ENCODE measurements at regions not wholly inside any gene's neighbourhood (a gene's known extent, or its start where the extent isn't known, plus 50 kb on each side); places are given as distances from the start of the nearest gene placed in this dataset.

GRCh38 chr2:167675906-167676305, 571.5 kb downstream of the STK39 start:
- Histone ChIP-seq H3K4me3 (no peak overlapping the region), H3K27me3 (ENCODE audit: low read depth) (no peaks in the 10 kb centered on the region), H3K36me3 (no peaks in the 10 kb centered on the region), H3K9me3 (replicated peaks) (peaks cover 15% of the 10 kb centered on the region), H3K27ac (replicated peaks) (no peak overlapping the region), H3K4me1 (no peaks in the 10 kb centered on the region)
- intact Hi-C loops (cut with micrococcal nuclease) = no loop called here
- DNase-seq = no peak
- no peak for TF ChIP-seq CTCF (IDR thresholded peaks at IDR 0.05; ENCODE audit: borderline replicate concordance)

- H3K4me3 ChIP-seq = no peak overlapping the region
- no peak overlapping the region for H3K27ac ChIP-seq (replicated peaks)
- intact Hi-C loops (cut with micrococcal nuclease) = no loop called here
- TF ChIP-seq CTCF (IDR thresholded peaks at IDR 0.05; ENCODE audit: borderline replicate concordance) = no peak
- peaks cover 39% of the 10 kb centered on the region for H3K9me3 ChIP-seq (replicated peaks)
- H3K36me3 ChIP-seq = no peaks in the 10 kb centered on the region
- no peaks in the 10 kb centered on the region for H3K4me1 ChIP-seq
- H3K27me3 ChIP-seq (ENCODE audit: low read depth) = no peaks in the 10 kb centered on the region
- no peak for DNase-seq
Observed at GRCh38 chr2:167670588-167670987, 576.8 kb downstream of the STK39 start.

- intact Hi-C loops (cut with micrococcal nuclease) = no loop called here
- H3K4me3 ChIP-seq = no peak overlapping the region
- H3K4me1 ChIP-seq = no peaks in the 10 kb centered on the region
- H3K9me3 ChIP-seq (replicated peaks) = no peaks in the 10 kb centered on the region
- no peaks in the 10 kb centered on the region for H3K27me3 ChIP-seq (ENCODE audit: low read depth)
- H3K36me3 ChIP-seq = no peaks in the 10 kb centered on the region
- DNase-seq = no peak
- no peak overlapping the region for H3K27ac ChIP-seq (replicated peaks)
- no peak for TF ChIP-seq CTCF (IDR thresholded peaks at IDR 0.05; ENCODE audit: borderline replicate concordance)
Observed at GRCh38 chr2:167653131-167653530, 594.3 kb downstream of the STK39 start.

- no peaks in the 10 kb centered on the region for H3K9me3 ChIP-seq (replicated peaks)
- no peaks in the 10 kb centered on the region for H3K4me1 ChIP-seq
- no peaks in the 10 kb centered on the region for H3K27me3 ChIP-seq (ENCODE audit: low read depth)
- DNase-seq = no peak
- no peak for TF ChIP-seq CTCF (IDR thresholded peaks at IDR 0.05; ENCODE audit: borderline replicate concordance)
- H3K4me3 ChIP-seq = no peak overlapping the region
- intact Hi-C loops (cut with micrococcal nuclease) = no loop called here
- no peak overlapping the region for H3K27ac ChIP-seq (replicated peaks)
- H3K36me3 ChIP-seq = no peaks in the 10 kb centered on the region
Observed at GRCh38 chr2:167652401-167652800, 595.0 kb downstream of the STK39 start.

- no peak for DNase-seq
- no peaks in the 10 kb centered on the region for H3K36me3 ChIP-seq
- no peaks in the 10 kb centered on the region for H3K9me3 ChIP-seq (replicated peaks)
- no peak overlapping the region for H3K27ac ChIP-seq (replicated peaks)
- H3K27me3 ChIP-seq (ENCODE audit: low read depth) = no peaks in the 10 kb centered on the region
- H3K4me3 ChIP-seq = no peak overlapping the region
- no peak for TF ChIP-seq CTCF (IDR thresholded peaks at IDR 0.05; ENCODE audit: borderline replicate concordance)
- intact Hi-C loops (cut with micrococcal nuclease) = no loop called here
- no peaks in the 10 kb centered on the region for H3K4me1 ChIP-seq
Observed at GRCh38 chr2:167651406-167652151, 595.8 kb downstream of the STK39 start.

Measured in left ventricle myocardium inferior (tissue), 1 donor.